OCI-LY1 (cell line): ENCODE measurements at regions not wholly inside any gene's neighbourhood (a gene's known extent, or its start where the extent isn't known, plus 50 kb on each side); places are given as distances from the start of the nearest gene placed in this dataset.
"Not testable (repeated sequence)": the region's sequence is repeated elsewhere in the genome, so short reads cannot be mapped to it uniquely, and the experiment has no call there.

Source experiments
- H2AFZ ChIP-seq: fragments of 200-600 bp; sonication (generic), shearing (Covaris generic); 2 replicates; pipeline ENCODE4 v1.6.0; 2014; ENCODE audit warnings: antibody characterized with exemption, mild to moderate bottlenecking, low read length
- H3F3A ChIP-seq: fragments of 200-600 bp; sonication (generic), shearing (Covaris generic); 2 replicates; pipeline ENCODE4 v1.6.0; 2014; ENCODE audit warnings: mild to moderate bottlenecking, antibody characterized with exemption, low read length, moderate library complexity; ENCODE audit not compliant: insufficient read depth
- H3K27ac ChIP-seq: fragments of 200-600 bp; sonication (generic); 2 replicates; pipeline ENCODE4 v1.5.1; 2014; ENCODE audit warnings: low read length, mixed run types, mild to moderate bottlenecking, low read depth; ENCODE audit not compliant: poor library complexity, severe bottlenecking
- H3K27me3 ChIP-seq: fragments of 200-600 bp; sonication (generic); 2 replicates; pipeline ENCODE4 v1.6.0; 2014; ENCODE audit warnings: antibody characterized with exemption, mild to moderate bottlenecking, low read length, moderate library complexity; ENCODE audit not compliant: insufficient read depth
- H3K36me3 ChIP-seq: fragments of 200-600 bp; sonication (generic); 2 replicates; pipeline ENCODE4 v1.6.1; 2014; ENCODE audit warnings: mild to moderate bottlenecking, antibody characterized with exemption, low read length, moderate library complexity, mixed read lengths; ENCODE audit not compliant: insufficient read depth
- H3K4me1 ChIP-seq: fragments of 200-600 bp; sonication (generic); 2 replicates; pipeline ENCODE4 v1.5.1; 2014; ENCODE audit warnings: mild to moderate bottlenecking, low read length, moderate library complexity; ENCODE audit not compliant: insufficient read depth, severe bottlenecking
- H3K4me2 ChIP-seq: fragments of 200-600 bp; sonication (generic), shearing (Covaris generic); 2 replicates; pipeline ENCODE4 v1.6.1; 2014; ENCODE audit warnings: low read length
- H3K4me3 ChIP-seq: fragments of 200-600 bp; sonication (generic); 2 replicates; pipeline ENCODE4 v1.5.1; 2014; ENCODE audit warnings: low read length, low read depth, mild to moderate bottlenecking, mixed read lengths; ENCODE audit not compliant: poor library complexity, severe bottlenecking
- H3K79me2 ChIP-seq: fragments of 200-600 bp; shearing (Covaris generic); 2 replicates; pipeline ENCODE4 v1.6.1; 2016; ENCODE audit warnings: mixed run types, low read length, mixed read lengths; ENCODE audit not compliant: insufficient read depth
- H3K9ac ChIP-seq: fragments of 200-600 bp; sonication (generic), shearing (Covaris generic); 2 replicates; pipeline ENCODE4 v1.6.1; 2014; ENCODE audit warnings: mild to moderate bottlenecking, low read length, mixed read lengths
- H3K9me2 ChIP-seq: fragments of 200-600 bp; sonication (generic), shearing (Covaris generic); 2 replicates; pipeline ENCODE4 v1.6.1; 2014; ENCODE audit warnings: low read depth, mild to moderate bottlenecking, low read length, mixed read lengths
- H3K9me3 ChIP-seq: fragments of 200-600 bp; shearing (Covaris generic); 2 replicates; pipeline ENCODE4 v1.6.1; 2014; ENCODE audit warnings: low read length, mixed read lengths
- H4K20me1 ChIP-seq: fragments of 200-600 bp; sonication (generic), shearing (Covaris generic); 2 replicates; pipeline ENCODE4 v1.6.0; 2016; ENCODE audit warnings: mild to moderate bottlenecking, low read length; ENCODE audit not compliant: insufficient read depth
- CTCF ChIP-seq: fragments of 200-600 bp; sonication (generic), shearing (Covaris generic); IDR thresholded peaks from 2 replicates; pipeline ENCODE4 v1.5.1; 2017; ENCODE audit warnings: mild to moderate bottlenecking, antibody characterized with exemption, low read length, moderate library complexity, mixed read lengths
- EZH2 ChIP-seq: fragments of 200-600 bp; sonication (generic), shearing (Covaris generic); IDR thresholded peaks from 2 replicates; pipeline ENCODE4 v1.8.0; 2017; ENCODE audit warnings: borderline replicate concordance, mixed run types, mild to moderate bottlenecking, antibody characterized with exemption, low read length, moderate library complexity, mixed read lengths

GRCh38 chr1:25009671-25010262 is 79.7 kb upstream of the RUNX3 start:
- no peak overlapping the region for H2AFZ ChIP-seq
- no peaks in the 10 kb centered on the region for H3K79me2 ChIP-seq
- TF ChIP-seq CTCF (no peak), EZH2 (no peak)
- no peak overlapping the region for H3K27ac ChIP-seq
- no peak overlapping the region for H3K4me2 ChIP-seq
- no peaks in the 10 kb centered on the region for H3K9me2 ChIP-seq
- peaks cover 11% of the 10 kb centered on the region for H3K4me1 ChIP-seq
- no peaks in the 10 kb centered on the region for H3F3A ChIP-seq
- no peaks in the 10 kb centered on the region for H3K9me3 ChIP-seq
- H4K20me1 ChIP-seq = no peaks in the 10 kb centered on the region
- no peak overlapping the region for H3K4me3 ChIP-seq
- no peaks in the 10 kb centered on the region for H3K36me3 ChIP-seq
- peaks cover 7% of the 10 kb centered on the region; the same call in 1 of the 2 replicates for H3K27me3 ChIP-seq
- no peak overlapping the region for H3K9ac ChIP-seq

- H3K4me2 ChIP-seq = no peak overlapping the region
- no peak overlapping the region for H3K27ac ChIP-seq
- no peak overlapping the region for H3K9ac ChIP-seq
- H2AFZ ChIP-seq = no peak overlapping the region
- H3K27me3 ChIP-seq = peaks cover 7% of the 10 kb centered on the region; the same call in 1 of the 2 replicates
- no peak overlapping the region for H3K4me3 ChIP-seq
- no peaks in the 10 kb centered on the region for H3K9me3 ChIP-seq
- H3K36me3 ChIP-seq = no peaks in the 10 kb centered on the region
- peaks cover 11% of the 10 kb centered on the region for H3K4me1 ChIP-seq
- H3F3A ChIP-seq = no peaks in the 10 kb centered on the region
- no peaks in the 10 kb centered on the region for H3K79me2 ChIP-seq
- TF ChIP-seq CTCF = no peak
- TF ChIP-seq EZH2 = no peak
- no peaks in the 10 kb centered on the region for H4K20me1 ChIP-seq
- H3K9me2 ChIP-seq = no peaks in the 10 kb centered on the region
These were observed 78.1 kb upstream of the RUNX3 start for GRCh38 chr1:25008192-25008485.

GRCh38 chr1:25007390-25008191 is 77.5 kb upstream of the RUNX3 start:
- H3K9me2 ChIP-seq, H3K79me2 ChIP-seq, H3K9ac ChIP-seq, H3F3A ChIP-seq, H2AFZ ChIP-seq, H3K27me3 ChIP-seq, H3K27ac ChIP-seq, H3K9me3 ChIP-seq, H3K36me3 ChIP-seq, H3K4me2 ChIP-seq, H4K20me1 ChIP-seq, H3K4me3 ChIP-seq: not testable (repeated sequence)
- peaks cover 11% of the 10 kb centered on the region for H3K4me1 ChIP-seq

- Histone ChIP-seq H3K27me3 (peaks cover 7% of the 10 kb centered on the region; the same call in 1 of the 2 replicates), H3K79me2 (no peaks in the 10 kb centered on the region), H3K9ac (no peak overlapping the region), H3K4me2 (no peak overlapping the region), H3K9me2 (no peaks in the 10 kb centered on the region), H3K9me3 (no peaks in the 10 kb centered on the region), H2AFZ (no peak overlapping the region), H3K27ac (no peak overlapping the region), H3K4me3 (no peak overlapping the region), H3K36me3 (no peaks in the 10 kb centered on the region), H3F3A (no peaks in the 10 kb centered on the region), H3K4me1 (peaks cover 11% of the 10 kb centered on the region), H4K20me1 (no peaks in the 10 kb centered on the region)
- TF ChIP-seq CTCF (no peak), EZH2 (no peak)
These were observed 76.7 kb upstream of the RUNX3 start for GRCh38 chr1:25006770-25007169.
